ENCODE measurements at regions not wholly inside any gene's neighbourhood (a gene's known extent, or its start where the extent isn't known, plus 50 kb on each side); places are given as distances from the start of the nearest gene placed in this dataset.

DNA sequence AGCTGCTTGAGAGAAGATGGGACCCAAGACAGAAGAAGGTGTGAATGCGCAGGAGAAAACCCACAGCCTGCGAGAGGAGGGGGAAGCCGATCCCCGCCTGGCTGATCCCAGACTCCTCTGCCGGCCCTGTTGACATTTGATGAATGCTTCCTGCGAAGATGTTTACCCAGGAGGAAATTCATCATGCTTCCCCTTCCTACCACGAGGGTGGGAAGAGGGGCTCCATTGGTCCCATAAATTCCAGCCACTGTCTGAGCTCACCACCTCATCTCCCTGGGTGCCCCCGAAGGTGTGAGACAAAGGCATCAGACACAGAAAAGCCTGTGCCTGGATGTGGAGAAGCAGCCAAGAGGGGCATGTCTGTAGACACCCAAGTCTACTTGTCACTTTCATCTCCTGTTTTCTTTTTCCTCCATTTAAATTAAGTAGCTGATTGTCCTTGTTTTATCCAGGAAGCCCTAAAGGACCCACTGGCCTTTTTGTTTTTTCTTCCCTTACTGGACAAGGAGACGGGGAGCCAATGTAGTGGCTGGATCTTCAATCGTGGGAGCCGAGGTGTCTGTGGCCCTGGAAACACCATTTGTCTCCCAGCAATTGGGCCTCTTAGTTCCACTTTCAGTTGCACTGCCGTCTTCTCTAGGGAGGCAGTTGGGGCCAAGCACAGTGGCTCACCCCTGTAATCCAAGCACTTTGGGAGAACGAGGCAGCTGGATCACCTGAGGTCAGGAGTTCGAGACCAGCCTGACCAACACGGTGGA lies 95.3 kb upstream of the HES1 start:
- Histone ChIP-seq H3K9me3 (no peaks in the 10 kb centered on the region), H3K27me3 (no peaks in the 10 kb centered on the region), H3K4me3 (no peak overlapping the region), H3K4me1 (peaks cover 0 to under 1% (median 0%) of the 10 kb centered on the region in 4 donors), H3K27ac (no peak overlapping the region), H3K36me3 (no peaks in the 10 kb centered on the region)
- 72 to 78% methylated on average over 15 of the region's 15 CpGs for WGBS, 2 donors
- TF ChIP-seq, protein P1, sequence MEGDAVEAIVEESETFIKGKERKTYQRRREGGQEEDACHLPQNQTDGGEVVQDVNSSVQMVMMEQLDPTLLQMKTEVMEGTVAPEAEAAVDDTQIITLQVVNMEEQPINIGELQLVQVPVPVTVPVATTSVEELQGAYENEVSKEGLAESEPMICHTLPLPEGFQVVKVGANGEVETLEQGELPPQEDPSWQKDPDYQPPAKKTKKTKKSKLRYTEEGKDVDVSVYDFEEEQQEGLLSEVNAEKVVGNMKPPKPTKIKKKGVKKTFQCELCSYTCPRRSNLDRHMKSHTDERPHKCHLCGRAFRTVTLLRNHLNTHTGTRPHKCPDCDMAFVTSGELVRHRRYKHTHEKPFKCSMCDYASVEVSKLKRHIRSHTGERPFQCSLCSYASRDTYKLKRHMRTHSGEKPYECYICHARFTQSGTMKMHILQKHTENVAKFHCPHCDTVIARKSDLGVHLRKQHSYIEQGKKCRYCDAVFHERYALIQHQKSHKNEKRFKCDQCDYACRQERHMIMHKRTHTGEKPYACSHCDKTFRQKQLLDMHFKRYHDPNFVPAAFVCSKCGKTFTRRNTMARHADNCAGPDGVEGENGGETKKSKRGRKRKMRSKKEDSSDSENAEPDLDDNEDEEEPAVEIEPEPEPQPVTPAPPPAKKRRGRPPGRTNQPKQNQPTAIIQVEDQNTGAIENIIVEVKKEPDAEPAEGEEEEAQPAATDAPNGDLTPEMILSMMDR (IDR thresholded peaks at IDR 0.05): no peak
- no peak for TF ChIP-seq POLR2A (IDR thresholded peaks at IDR 0.05)
- TF ChIP-seq EP300 (IDR thresholded peaks at IDR 0.05): no peak
- DNase-seq (ENCODE audit: low spot score in 2 of 2): no peak

DNA sequence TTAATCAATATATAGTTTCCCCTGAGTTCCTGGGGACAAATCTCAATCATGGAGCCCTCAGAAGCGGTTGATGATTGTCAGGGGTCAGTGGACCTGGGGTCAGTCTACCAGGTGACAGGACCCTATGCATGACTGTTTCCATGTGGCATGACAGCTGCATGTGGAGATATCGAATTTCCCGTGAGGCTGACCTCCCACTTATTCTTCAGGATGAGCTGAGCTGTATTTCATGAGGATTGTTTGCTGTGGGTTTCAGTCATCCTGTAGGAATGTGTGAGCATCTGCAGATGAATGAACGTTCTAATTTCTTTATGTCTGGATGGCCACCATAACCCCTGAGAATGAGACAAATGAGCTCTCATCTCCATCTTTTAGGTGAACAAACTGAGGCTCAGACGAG lies 93.0 kb upstream of the HES1 start:
- Histone ChIP-seq H3K27ac (no peak overlapping the region), H3K9me3 (no peaks in the 10 kb centered on the region), H3K4me3 (no peak overlapping the region), H3K36me3 (no peaks in the 10 kb centered on the region), H3K27me3 (no peaks in the 10 kb centered on the region), H3K4me1 (peaks cover 0 to 7% (median 0%) of the 10 kb centered on the region in 4 donors)
- WGBS, 2 donors: 72 to 76% methylated on average over 5 of the region's 5 CpGs
- no peak for TF ChIP-seq POLR2A (IDR thresholded peaks at IDR 0.05)
- TF ChIP-seq EP300 (IDR thresholded peaks at IDR 0.05): no peak
- TF ChIP-seq, protein P1 (IDR thresholded peaks at IDR 0.05): no peak
- no peak for DNase-seq (ENCODE audit: low spot score in 2 of 2)

DNA sequence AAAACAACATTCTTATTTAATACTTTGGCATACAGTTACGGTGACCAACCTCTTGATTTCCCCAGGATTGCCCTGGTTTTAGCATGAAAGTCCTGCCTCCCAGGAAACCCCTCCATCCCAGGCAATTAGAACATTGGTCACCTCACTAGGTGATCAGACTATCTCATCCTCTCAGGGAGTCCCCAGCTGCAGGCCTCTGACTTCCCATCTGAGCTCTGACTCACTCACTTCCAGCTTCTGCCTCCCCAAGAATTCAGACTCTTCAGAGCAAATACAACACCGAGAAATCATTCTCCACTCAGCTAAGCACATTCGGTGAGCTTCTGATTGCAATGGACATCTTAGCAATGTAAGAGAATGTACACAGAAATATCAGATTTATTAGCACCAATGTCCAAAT lies 92.4 kb upstream of the HES1 start:
- no peak for TF ChIP-seq EP300 (IDR thresholded peaks at IDR 0.05)
- TF ChIP-seq POLR2A (IDR thresholded peaks at IDR 0.05): no peak
- TF ChIP-seq, protein P1 (IDR thresholded peaks at IDR 0.05): no peak
- WGBS, 2 donors: 86 to 93% methylated on average over 3 of the region's 3 CpGs
- Histone ChIP-seq H3K27me3 (no peaks in the 10 kb centered on the region), H3K27ac (no peak overlapping the region), H3K36me3 (no peaks in the 10 kb centered on the region), H3K9me3 (no peaks in the 10 kb centered on the region), H3K4me3 (no peak overlapping the region), H3K4me1 (peaks cover 0 to 7% (median 0%) of the 10 kb centered on the region in 4 donors)
- DNase-seq (ENCODE audit: low spot score in 2 of 2): no peak

DNA sequence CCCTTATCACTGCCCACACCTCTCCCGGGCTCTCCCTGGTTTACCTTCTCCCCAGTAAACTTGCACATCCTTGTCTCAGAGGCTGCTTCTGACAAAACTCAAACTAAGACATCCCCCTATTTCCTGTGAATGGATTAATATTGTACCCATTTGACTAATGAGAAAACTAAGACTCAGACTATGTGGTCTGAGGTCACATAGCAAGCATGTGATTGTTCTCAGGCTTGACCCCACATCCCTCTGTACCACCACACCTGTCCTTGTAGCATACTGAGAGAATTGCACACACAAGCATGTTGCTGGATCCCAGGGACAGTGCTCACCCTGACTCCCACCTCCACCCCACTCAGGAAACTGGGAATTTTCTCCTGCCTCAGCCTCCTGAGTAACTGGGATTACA lies 90.7 kb upstream of the HES1 start:
- no peak for DNase-seq (ENCODE audit: low spot score in 2 of 2)
- H3K27ac ChIP-seq: no peak overlapping the region
- H3K4me3 ChIP-seq: no peak overlapping the region
- H3K4me1 ChIP-seq: peaks cover 0 to 7% (median 0%) of the 10 kb centered on the region in 4 donors
- 80 to 100% methylated on average over 1 of the region's 1 CpG for WGBS, 2 donors
- no peaks in the 10 kb centered on the region for H3K27me3 ChIP-seq
- peaks cover 0 to 3% (median 0%) of the 10 kb centered on the region in 4 donors for H3K9me3 ChIP-seq
- no peaks in the 10 kb centered on the region for H3K36me3 ChIP-seq
- TF ChIP-seq, protein P1 (IDR thresholded peaks at IDR 0.05): no peak
- TF ChIP-seq EP300 (IDR thresholded peaks at IDR 0.05) (no peak), POLR2A (IDR thresholded peaks at IDR 0.05) (no peak)

DNA sequence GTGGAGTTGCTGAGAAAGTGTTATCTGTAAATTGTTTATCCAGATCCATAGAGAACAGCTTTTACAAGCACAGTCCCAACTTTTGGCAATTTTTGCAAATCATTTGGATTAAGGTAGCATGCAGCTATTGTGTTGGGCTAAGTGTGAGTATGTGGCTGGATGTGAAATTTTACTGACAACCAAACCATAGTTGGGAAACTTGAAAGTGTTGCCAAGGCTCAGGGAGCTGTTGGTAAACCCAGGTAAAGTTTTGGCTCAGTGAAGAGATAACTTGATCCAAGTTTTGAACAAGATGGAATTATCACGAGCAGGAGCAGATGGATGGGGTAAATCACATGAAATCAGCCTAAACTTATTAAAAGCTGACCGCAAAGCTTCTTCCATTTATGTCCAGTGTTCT lies 90.0 kb upstream of the HES1 start:
- Histone ChIP-seq H3K27ac (no peak overlapping the region), H3K4me1 (peaks cover 0 to 7% (median 0%) of the 10 kb centered on the region in 4 donors), H3K27me3 (no peaks in the 10 kb centered on the region), H3K4me3 (no peak overlapping the region), H3K9me3 (peaks cover 0 to 9% (median 0%) of the 10 kb centered on the region in 4 donors), H3K36me3 (no peaks in the 10 kb centered on the region)
- WGBS, 2 donors: 95 to 97% methylated on average over 2 of the region's 2 CpGs
- TF ChIP-seq POLR2A (IDR thresholded peaks at IDR 0.05): no peak
- TF ChIP-seq EP300 (IDR thresholded peaks at IDR 0.05): no peak
- TF ChIP-seq, protein P1 (IDR thresholded peaks at IDR 0.05): no peak
- no peak for DNase-seq (ENCODE audit: low spot score in 2 of 2)
